GM12864 (cell line): ENCODE measurements at regions not wholly inside any gene's neighbourhood (a gene's known extent, or its start where the extent isn't known, plus 50 kb on each side); places are given as distances from the start of the nearest gene placed in this dataset.

Experiments used
- DNase-seq: peaks from one replicate; pipeline ENCODE4 v3.0.0-alpha.2; 2011; ENCODE audit warnings: low read depth
- H3K4me3 ChIP-seq: 2 replicates; pipeline ENCODE4 v1.5.1; 2011; ENCODE audit warnings: mild to moderate bottlenecking, low read depth, low read length, control low read depth
- TF ChIP-seq, protein P1 (sequence below): IDR thresholded peaks from 2 replicates; pipeline ENCODE4 v1.5.1; 2011; ENCODE audit warnings: low read depth, mild to moderate bottlenecking, moderate library complexity, low read length, control low read depth, inconsistent platforms; ENCODE audit errors: missing control alignments

DNA sequence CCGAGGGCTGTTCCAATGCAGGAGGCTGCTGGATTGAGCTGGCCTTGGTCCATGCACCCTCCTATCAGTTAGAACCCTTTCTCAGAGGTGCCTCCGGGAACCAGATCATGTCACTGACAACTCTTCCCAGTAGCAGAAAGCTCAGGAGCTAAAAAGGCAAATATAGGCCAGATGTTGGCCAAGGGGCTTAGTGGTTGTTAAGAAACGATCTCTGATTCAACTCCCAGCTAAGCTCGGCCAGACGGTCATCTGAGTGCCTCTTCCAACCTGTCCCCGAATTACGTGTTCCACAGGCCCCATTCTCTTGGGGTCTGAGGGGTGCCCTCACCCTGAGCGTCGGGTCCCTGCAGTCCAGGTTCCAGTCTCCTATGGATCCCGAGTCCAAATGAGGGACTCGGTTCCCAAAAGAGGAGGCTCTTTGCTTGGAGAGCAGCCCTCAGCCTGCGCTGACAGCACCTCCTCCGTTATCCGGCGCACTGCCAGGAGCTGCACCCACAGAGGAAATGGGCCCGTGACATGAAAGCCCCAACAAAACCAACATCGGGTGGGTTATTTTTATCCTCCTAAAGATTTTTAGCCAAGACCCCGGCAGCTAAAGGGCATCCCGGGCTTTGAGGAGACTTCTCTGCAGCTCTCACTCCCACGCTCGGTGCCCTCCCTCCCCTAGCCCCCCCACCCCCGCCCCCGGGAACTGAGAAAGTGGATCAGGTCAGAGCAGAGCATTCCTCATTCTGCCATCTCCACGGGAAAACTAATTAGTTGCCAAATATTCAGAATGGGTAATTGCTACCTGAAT, 106.6 kb upstream of the ID2 start:
- H3K4me3 ChIP-seq: peak overlapping the region; percentile 0; the same call in 1 of the 2 replicates
- TF ChIP-seq, protein P1, sequence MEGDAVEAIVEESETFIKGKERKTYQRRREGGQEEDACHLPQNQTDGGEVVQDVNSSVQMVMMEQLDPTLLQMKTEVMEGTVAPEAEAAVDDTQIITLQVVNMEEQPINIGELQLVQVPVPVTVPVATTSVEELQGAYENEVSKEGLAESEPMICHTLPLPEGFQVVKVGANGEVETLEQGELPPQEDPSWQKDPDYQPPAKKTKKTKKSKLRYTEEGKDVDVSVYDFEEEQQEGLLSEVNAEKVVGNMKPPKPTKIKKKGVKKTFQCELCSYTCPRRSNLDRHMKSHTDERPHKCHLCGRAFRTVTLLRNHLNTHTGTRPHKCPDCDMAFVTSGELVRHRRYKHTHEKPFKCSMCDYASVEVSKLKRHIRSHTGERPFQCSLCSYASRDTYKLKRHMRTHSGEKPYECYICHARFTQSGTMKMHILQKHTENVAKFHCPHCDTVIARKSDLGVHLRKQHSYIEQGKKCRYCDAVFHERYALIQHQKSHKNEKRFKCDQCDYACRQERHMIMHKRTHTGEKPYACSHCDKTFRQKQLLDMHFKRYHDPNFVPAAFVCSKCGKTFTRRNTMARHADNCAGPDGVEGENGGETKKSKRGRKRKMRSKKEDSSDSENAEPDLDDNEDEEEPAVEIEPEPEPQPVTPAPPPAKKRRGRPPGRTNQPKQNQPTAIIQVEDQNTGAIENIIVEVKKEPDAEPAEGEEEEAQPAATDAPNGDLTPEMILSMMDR: no peak
- peak; percentile 30 for DNase-seq

DNA sequence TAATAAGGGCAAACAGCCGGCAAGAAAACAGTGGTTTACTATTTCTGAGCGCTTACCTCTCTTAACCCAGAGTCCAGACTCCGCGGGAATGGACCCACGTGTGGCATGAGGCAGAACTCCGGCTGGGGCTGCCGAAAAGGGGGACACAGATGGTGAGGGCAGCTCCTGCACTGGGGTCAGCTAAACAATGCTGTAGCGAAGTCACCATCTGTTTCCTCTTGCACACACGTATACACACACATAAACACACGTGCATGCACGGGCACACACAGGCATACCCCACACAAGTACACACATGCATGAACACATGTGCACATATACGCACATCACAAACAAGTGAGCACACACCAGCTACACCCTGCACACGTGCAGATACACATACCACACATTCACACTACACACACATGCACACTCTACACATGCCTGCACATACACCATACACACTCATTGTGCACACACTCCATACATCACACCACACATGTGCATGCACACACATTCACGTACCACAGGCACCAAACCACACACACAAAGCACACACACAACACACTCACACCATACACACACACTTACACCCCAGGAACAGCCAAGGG, 105.9 kb upstream of the ID2 start:
- DNase-seq: no peak
- TF ChIP-seq, protein P1: no peak
- no peak overlapping the region for H3K4me3 ChIP-seq

DNA sequence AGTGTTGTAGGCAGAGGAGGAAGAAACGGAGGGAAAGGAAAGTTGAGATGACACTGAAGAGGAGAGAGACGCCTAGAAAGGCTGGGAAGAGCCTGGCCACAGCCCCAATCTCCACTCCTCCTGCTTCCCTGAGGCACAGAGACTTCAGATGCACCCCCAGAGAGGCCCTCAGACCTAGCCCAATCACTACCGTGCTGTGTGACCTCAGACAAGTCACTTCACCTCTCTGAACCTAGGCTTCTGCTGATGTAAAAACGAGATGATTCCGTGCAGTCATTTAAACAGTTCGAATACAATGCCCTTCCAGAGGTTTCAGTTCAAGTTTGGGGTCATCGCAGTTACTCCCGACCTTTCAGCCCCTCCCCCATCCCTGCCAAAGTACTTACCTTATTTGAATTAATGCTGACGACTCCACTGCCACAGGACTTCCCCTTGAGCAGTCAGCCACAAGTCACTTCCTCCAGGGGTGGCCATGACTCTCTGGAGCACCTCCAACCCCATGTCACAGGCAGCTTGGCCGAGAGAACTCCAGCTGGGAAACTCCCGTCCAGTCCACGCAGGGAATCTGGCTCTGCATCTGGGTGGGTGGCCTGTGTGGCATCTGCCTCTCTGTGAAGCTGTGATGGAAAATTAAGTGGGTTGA, 105.2 kb upstream of the ID2 start:
- peak; percentile 47 for DNase-seq
- TF ChIP-seq, protein P1: no peak
- H3K4me3 ChIP-seq: no peak overlapping the region

DNA sequence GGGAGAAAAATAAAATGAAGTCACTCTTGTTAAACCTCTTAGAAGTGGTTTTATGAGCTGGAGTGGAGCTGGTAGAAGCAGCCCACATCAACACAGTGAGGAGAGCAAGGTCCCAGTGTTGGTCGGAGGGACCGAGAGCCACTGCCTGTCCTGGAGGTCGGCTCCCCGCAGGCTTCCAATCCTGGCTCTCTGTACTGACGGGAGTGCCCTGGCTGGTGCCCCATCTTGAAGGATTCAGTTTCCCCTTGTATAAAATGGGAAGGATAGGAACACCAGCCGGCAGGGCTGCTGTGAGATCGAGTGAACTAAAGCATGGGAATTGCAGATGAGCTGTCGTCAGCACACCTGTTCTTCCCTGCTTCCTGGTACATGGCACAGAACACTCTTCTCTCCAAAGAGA, 104.3 kb upstream of the ID2 start:
- TF ChIP-seq, protein P1: no peak
- H3K4me3 ChIP-seq: no peak overlapping the region
- DNase-seq: no peak

DNA sequence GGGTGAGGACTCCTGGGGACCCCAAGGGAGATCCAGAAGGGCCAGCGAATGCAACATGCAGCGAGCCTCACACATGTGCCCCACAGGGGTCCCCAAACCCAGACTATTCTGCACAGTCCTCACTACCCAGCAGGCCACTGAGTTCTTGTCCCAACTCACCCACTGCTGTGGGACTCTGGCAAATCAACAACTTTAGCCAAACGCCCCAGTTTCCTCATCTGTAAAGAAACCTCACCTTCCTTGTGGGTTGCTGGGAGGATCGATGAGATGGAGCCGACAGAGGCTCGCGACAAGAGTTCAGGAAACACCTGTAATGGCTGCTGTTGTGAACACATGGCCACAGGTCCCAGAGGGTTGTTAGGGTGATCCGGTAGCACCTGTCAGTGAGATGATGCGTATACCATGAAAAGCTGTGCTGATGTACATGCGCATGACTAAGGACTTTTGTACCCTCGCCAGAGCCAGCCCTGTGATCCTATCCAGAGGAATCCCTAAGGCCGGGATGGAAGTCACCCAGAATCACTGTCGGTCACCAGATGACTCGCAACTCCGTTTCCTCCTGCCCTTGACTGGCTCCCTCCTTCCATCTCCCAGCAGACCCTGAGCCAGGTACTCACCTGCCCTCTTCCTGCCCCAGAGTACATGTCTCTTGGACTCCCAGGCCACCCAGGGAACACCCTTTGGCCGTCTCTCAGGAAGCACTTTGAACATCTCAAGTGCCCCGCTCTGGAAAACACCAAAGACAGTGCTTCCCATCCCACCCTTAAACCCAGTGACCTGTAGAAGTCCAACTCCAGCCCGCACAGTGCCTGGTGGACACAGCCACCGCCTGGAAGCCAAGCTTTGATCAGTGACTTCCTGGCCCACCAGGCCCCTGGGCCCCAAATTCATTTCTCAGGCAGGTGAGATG, 103.3 kb upstream of the ID2 start:
- no peak overlapping the region for H3K4me3 ChIP-seq
- TF ChIP-seq, protein P1: no peak
- DNase-seq: no peak

DNA sequence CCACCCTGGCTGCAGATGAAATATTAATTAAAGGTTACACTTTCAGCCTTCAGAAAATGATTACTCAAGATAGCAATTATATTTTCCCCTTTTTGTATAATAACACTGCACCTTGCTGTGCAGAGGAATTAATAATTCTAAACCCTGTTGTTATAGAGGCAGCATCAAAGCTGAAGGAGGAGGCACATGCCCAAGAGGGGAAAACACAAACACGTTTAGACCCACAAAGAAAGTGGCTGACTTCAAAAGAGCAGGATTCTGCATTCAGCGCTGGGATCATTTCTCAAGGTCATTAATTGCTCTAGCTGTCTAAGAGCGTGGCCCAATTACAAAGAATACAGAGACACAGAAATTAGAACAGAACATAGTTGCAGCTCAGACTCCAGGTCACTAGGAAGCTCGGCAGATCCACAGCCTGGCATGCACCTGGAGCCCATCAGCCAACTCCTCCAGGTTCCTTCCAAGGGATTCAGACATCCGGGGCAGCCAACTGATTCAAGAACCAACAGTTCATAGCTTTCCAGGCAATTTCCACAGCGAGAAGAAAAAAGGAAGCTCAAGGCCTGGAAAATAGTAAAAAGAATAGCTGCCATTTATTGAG, 102.3 kb upstream of the ID2 start:
- TF ChIP-seq, protein P1: no peak
- DNase-seq: no peak
- no peak overlapping the region for H3K4me3 ChIP-seq
